HCT116 (cell line): ENCODE measurements at regions not wholly inside any gene's neighbourhood (a gene's known extent, or its start where the extent isn't known, plus 50 kb on each side); places are given as distances from the start of the nearest gene placed in this dataset.

Experiments used
- ATAC-seq: fragments of 200-7000 bp; cut with Tn5 transposase; 2 replicates; pipeline ENCODE4 v1.9.1; 2020; ENCODE audit warnings: mild to moderate bottlenecking, moderate library complexity
- BruUV-seq: library from RNA; stranded (reverse); fragments of 400-500 nt; replicated peaks from 2 replicates; lab custom pipeline; 2021; lab: Mats Ljungman, UMichigan
- CTCF ChIA-PET: fragments of 300-600 bp; sonication (Branson Sonifier 250); formaldehyde crosslinking; loops from one replicate; lab custom pipeline; 2021; ENCODE audit warnings: antibody characterized with exemption; lab: Charles Lee
- POLR2A ChIA-PET: fragments of 300-600, 350-600 bp; sonication (Branson Sonifier 250); formaldehyde crosslinking; loops from one replicate; lab custom pipeline; 2021; ENCODE audit warnings: antibody characterized with exemption; lab: Charles Lee
- RAD21 ChIA-PET, 2 experiments: fragments of 300-600 bp; sonication (Branson Sonifier 250); formaldehyde crosslinking; loops; one replicate each; lab custom pipeline; 2023; ENCODE audit warnings: low total read pairs in 2 of 2; ENCODE audit not compliant: uncharacterized antibody in 2 of 2, unreplicated experiment in 2 of 2, low non-redundant PET in 1 of 2; lab: Charles Lee
- DNase-seq: peaks from one replicate; pipeline ENCODE4 v3.0.0-alpha.2; 2010; ENCODE audit warnings: low read depth, low spot score
- H2AFZ ChIP-seq: fragments of 200-600 bp; shearing (Covaris generic), sonication (generic); 2 replicates; pipeline ENCODE4 v1.6.1; 2017; ENCODE audit warnings: low read depth, mixed run types, mixed read lengths, antibody characterized with exemption, low read length; ENCODE audit not compliant: poor library complexity, severe bottlenecking
- H3K27ac ChIP-seq: 2 replicates; pipeline ENCODE4 v1.5.1; 2012; ENCODE audit warnings: low read depth, low read length
- H3K27me3 ChIP-seq: fragments of 200-600 bp; sonication (generic); 2 replicates; pipeline ENCODE4 v1.6.1; 2016; ENCODE audit warnings: mixed run types, low read length, mixed read lengths; ENCODE audit not compliant: insufficient read depth
- H3K36me3 ChIP-seq, 2 experiments: fragments of 200-500 bp in 1 of 2; fragments of 200-600 bp in 1 of 2; sonication (Bioruptor generic) in 1 of 2; sonication (generic) in 1 of 2; 2 replicates each; pipeline versions ENCODE4 v1.5.1 to v1.6.1; 2014 to 2016; ENCODE audit warnings: low read length in 2 of 2, inconsistent platforms in 1 of 2, mixed read lengths in 1 of 2, mixed run types in 1 of 2; ENCODE audit not compliant: insufficient read depth in 2 of 2, control insufficient read depth in 1 of 2
- H3K4me1 ChIP-seq, 2 experiments: fragments of 200-600 bp in 1 of 2; sonication (generic) in 1 of 2; 2 replicates each; pipeline versions ENCODE4 v1.5.1 to v1.6.1; 2012 to 2017; ENCODE audit warnings: low read length in 2 of 2, inconsistent platforms in 1 of 2, mild to moderate bottlenecking in 1 of 2, mixed read lengths in 1 of 2, mixed run types in 1 of 2, moderate library complexity in 1 of 2; ENCODE audit not compliant: insufficient read depth in 2 of 2, control insufficient read depth in 1 of 2
- H3K4me2 ChIP-seq: fragments of 200-600 bp; sonication (generic); 2 replicates; pipeline ENCODE4 v1.6.1; 2017; ENCODE audit warnings: mixed run types, low read length, mixed read lengths
- H3K4me3 ChIP-seq, 2 experiments: fragments of 200-600 bp in 1 of 2; sonication (generic) in 1 of 2; replicated peaks in 1 of 2; 2 replicates each; pipeline ENCODE4 v1.5.1; 2011 to 2016; ENCODE audit warnings: low read length in 2 of 2, control low read depth in 1 of 2, low read depth in 1 of 2, mild to moderate bottlenecking in 1 of 2, mixed read lengths in 1 of 2, mixed run types in 1 of 2
- H3K79me2 ChIP-seq: fragments of 200-600 bp; sonication (generic); 2 replicates; pipeline ENCODE4 v1.6.1; 2017; ENCODE audit warnings: mild to moderate bottlenecking, mixed run types, low read length, moderate library complexity, mixed read lengths; ENCODE audit not compliant: insufficient read depth
- H3K9ac ChIP-seq: fragments of 200-600 bp; sonication (generic); 2 replicates; pipeline ENCODE4 v1.6.1; 2016; ENCODE audit warnings: low read length, mixed read lengths
- H3K9me2 ChIP-seq: fragments of 200-600 bp; sonication (generic), shearing (Covaris generic); 2 replicates; pipeline ENCODE4 v1.6.1; 2017; ENCODE audit warnings: mixed run types, mild to moderate bottlenecking, moderate library complexity; ENCODE audit not compliant: insufficient read depth
- H3K9me3 ChIP-seq, 2 experiments: fragments of 200-500 bp in 1 of 2; fragments of 200-600 bp in 1 of 2; sonication (Bioruptor generic) in 1 of 2; sonication (generic) in 1 of 2; 2 replicates each; pipeline ENCODE4 v1.6.1; 2014 to 2017; ENCODE audit warnings: low read length in 2 of 2, mixed read lengths in 2 of 2, inconsistent platforms in 1 of 2, low read depth in 1 of 2, mild to moderate bottlenecking in 1 of 2, mixed run types in 1 of 2, moderate library complexity in 1 of 2; ENCODE audit not compliant: control insufficient read depth in 1 of 2, insufficient read depth in 1 of 2
- H4K20me1 ChIP-seq: fragments of 200-600 bp; sonication (generic), shearing (Covaris generic); 2 replicates; pipeline ENCODE4 v1.6.1; 2017; ENCODE audit warnings: mixed run types, mild to moderate bottlenecking, moderate library complexity; ENCODE audit not compliant: insufficient read depth
- CBX3 ChIP-seq: IDR thresholded peaks from 2 replicates; pipeline ENCODE4 v1.6.1; 2012; ENCODE audit warnings: low read depth
- CTCF ChIP-seq, 3 experiments: fragments of 200-600 bp in 1 of 3; sonication (generic) in 1 of 3; IDR thresholded peaks in 2 of 3; conservative IDR thresholded peaks in 1 of 3; 2 replicates each; pipeline ENCODE4 v1.5.1; 2012 to 2017; ENCODE audit warnings: low read depth in 2 of 3, low read length in 2 of 3, antibody characterized with exemption in 1 of 3, borderline replicate concordance in 1 of 3, control low read depth in 1 of 3, mild to moderate bottlenecking in 1 of 3, mixed read lengths in 1 of 3, mixed run types in 1 of 3, moderate library complexity in 1 of 3; ENCODE audit not compliant: insufficient read depth in 1 of 3
- MAX ChIP-seq: IDR thresholded peaks from 2 replicates; pipeline ENCODE4 v1.6.1; 2012
- REST ChIP-seq: IDR thresholded peaks from 2 replicates; pipeline ENCODE4 v1.6.1; 2012; ENCODE audit warnings: low read depth
- YY1 ChIP-seq: IDR thresholded peaks from 2 replicates; pipeline ENCODE4 v1.6.1; 2011; ENCODE audit warnings: low read length, low read depth, moderate library complexity, mild to moderate bottlenecking; ENCODE audit not compliant: insufficient replicate concordance; ENCODE audit errors: extremely low read depth
- ZNF274 ChIP-seq: fragments of 200-500 bp; sonication (Bioruptor generic); IDR thresholded peaks from 2 replicates; pipeline ENCODE4 v1.6.1; 2014; ENCODE audit warnings: mild to moderate bottlenecking, low read depth, low read length, inconsistent platforms
- intact Hi-C: fragments of 100-400 bp; cut with micrococcal nuclease; formaldehyde crosslinking; loops from 2 replicates; pipeline ENCODE4 v1.10.0; 2022
- TF ChIP-seq, protein P1 (sequence below): IDR thresholded peaks from 2 replicates; pipeline ENCODE4 v1.6.1; 2011; ENCODE audit warnings: mild to moderate bottlenecking, low read length, moderate library complexity; ENCODE audit not compliant: insufficient replicate concordance; ENCODE audit errors: extremely low read depth

GRCh38 chr2:83844490-83844889 is 614.6 kb downstream of the SUCLG1 start:
- H3K27me3 ChIP-seq, result no peaks in the 10 kb centered on the region
- no peak overlapping the region for H3K9ac ChIP-seq
- H3K36me3 ChIP-seq, result no peaks in the 10 kb centered on the region
- TF ChIP-seq CBX3, result no peak
- TF ChIP-seq CTCF (IDR thresholded peaks at IDR 0.05 in 2 of 3, conservative IDR thresholded peaks at IDR 0.05 in 1 of 3; ENCODE audit: borderline replicate concordance in 1 of 3, insufficient read depth in 1 of 3, low read depth in 2 of 3, low read length in 2 of 3), result peak in 2 of 3 experiments; percentile 16 to 42; a peak in 3 of 6 replicates
- TF ChIP-seq, protein P1, sequence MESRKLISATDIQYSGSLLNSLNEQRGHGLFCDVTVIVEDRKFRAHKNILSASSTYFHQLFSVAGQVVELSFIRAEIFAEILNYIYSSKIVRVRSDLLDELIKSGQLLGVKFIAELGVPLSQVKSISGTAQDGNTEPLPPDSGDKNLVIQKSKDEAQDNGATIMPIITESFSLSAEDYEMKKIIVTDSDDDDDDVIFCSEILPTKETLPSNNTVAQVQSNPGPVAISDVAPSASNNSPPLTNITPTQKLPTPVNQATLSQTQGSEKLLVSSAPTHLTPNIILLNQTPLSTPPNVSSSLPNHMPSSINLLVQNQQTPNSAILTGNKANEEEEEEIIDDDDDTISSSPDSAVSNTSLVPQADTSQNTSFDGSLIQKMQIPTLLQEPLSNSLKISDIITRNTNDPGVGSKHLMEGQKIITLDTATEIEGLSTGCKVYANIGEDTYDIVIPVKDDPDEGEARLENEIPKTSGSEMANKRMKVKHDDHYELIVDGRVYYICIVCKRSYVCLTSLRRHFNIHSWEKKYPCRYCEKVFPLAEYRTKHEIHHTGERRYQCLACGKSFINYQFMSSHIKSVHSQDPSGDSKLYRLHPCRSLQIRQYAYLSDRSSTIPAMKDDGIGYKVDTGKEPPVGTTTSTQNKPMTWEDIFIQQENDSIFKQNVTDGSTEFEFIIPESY, result no peak
- H3K4me2 ChIP-seq, result no peak overlapping the region
- H3K9me3 ChIP-seq, result no peaks in the 10 kb centered on the region
- no peaks in the 10 kb centered on the region for H3K9me2 ChIP-seq
- H3K27ac ChIP-seq, result no peak overlapping the region
- ChIA-PET RAD21 (no interaction called here), POLR2A (no interaction called here), CTCF (no interaction called here)
- H3K4me1 ChIP-seq, result no peaks in the 10 kb centered on the region
- no peaks in the 10 kb centered on the region for H4K20me1 ChIP-seq
- H3K79me2 ChIP-seq, result no peaks in the 10 kb centered on the region
- intact Hi-C loops, result no loop called here
- H2AFZ ChIP-seq, result no peak overlapping the region
- H3K4me3 ChIP-seq, result no peak overlapping the region
- BruUV-seq, result no TSS peak
- 0 out of 2 replicates have a peak, but pooled peaks have one; percentile 44 for ATAC-seq
- no peak for DNase-seq

GRCh38 chr2:83842421-83842820 is 616.7 kb downstream of the SUCLG1 start:
- ChIA-PET RAD21 (no interaction called here), POLR2A (no interaction called here), CTCF (no interaction called here)
- Histone ChIP-seq H4K20me1 (no peaks in the 10 kb centered on the region), H3K27me3 (no peaks in the 10 kb centered on the region), H3K4me2 (no peak overlapping the region), H3K27ac (no peak overlapping the region), H3K9me2 (no peaks in the 10 kb centered on the region), H2AFZ (no peak overlapping the region), H3K9ac (no peak overlapping the region), H3K9me3 (no peaks in the 10 kb centered on the region), H3K4me1 (no peaks in the 10 kb centered on the region), H3K36me3 (no peaks in the 10 kb centered on the region), H3K4me3 (no peak overlapping the region), H3K79me2 (no peaks in the 10 kb centered on the region)
- ATAC-seq, result no peak
- no TSS peak for BruUV-seq
- intact Hi-C loops, result no loop called here
- DNase-seq, result no peak
- TF ChIP-seq YY1 (no peak), REST (no peak), CTCF (IDR thresholded peaks at IDR 0.05 in 2 of 3, conservative IDR thresholded peaks at IDR 0.05 in 1 of 3; ENCODE audit: borderline replicate concordance in 1 of 3, insufficient read depth in 1 of 3, low read depth in 2 of 3, low read length in 2 of 3) (no peak), MAX (no peak), ZNF274 (no peak)
